ENCODE measurements at regions not wholly inside any gene's neighbourhood (a gene's known extent, or its start where the extent isn't known, plus 50 kb on each side); places are given as distances from the start of the nearest gene placed in this dataset.

DNA sequence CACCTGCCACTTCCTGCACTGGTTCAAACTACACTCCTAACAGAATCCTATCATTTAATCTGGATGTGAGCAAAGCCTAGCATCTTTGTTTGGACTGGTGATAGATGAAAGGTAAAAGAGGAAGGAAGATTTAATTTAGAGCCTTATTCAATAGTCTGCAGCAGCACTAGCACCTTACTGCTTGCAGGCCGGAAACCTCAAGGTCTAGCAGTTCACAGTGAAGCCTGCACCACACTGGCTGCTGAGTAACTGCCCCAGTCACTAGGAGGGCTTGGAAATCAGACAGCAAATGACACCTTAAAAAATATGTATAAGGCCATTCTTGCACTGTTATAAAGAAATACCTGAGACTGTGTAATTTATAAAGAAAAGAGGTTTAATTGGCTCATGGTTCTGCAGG lies 358.0 kb downstream of the DAD1 start:
- Histone ChIP-seq H3K4me3 (no peak overlapping the region), H3K27ac (no peak overlapping the region), H3K9me3 (peaks cover 3% of the 10 kb centered on the region; the same call in 1 of the 3 replicates), H3K4me2 (no peak overlapping the region), H3K4me1 (no peaks in the 10 kb centered on the region)
- TF ChIP-seq ZC3H11A (IDR thresholded peaks at IDR 0.05) (no peak), POLR2A (IDR thresholded peaks at IDR 0.05; ENCODE audit: low read length) (no peak), NFE2L2 (conservative IDR thresholded peaks at IDR 0.05; ENCODE audit: low read length) (no peak), CHD2 (IDR thresholded peaks at IDR 0.05; ENCODE audit: low read length, partially characterized antibody) (no peak), HEYL (CRISPR knock-in tag; IDR thresholded peaks at IDR 0.05) (no peak), KDM5A (IDR thresholded peaks at IDR 0.05) (no peak), NR3C1 (IDR thresholded peaks at IDR 0.05) (no peak)
- TF ChIP-seq, protein P1, sequence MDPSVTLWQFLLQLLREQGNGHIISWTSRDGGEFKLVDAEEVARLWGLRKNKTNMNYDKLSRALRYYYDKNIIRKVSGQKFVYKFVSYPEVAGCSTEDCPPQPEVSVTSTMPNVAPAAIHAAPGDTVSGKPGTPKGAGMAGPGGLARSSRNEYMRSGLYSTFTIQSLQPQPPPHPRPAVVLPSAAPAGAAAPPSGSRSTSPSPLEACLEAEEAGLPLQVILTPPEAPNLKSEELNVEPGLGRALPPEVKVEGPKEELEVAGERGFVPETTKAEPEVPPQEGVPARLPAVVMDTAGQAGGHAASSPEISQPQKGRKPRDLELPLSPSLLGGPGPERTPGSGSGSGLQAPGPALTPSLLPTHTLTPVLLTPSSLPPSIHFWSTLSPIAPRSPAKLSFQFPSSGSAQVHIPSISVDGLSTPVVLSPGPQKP (IDR thresholded peaks at IDR 0.05; ENCODE audit: low read depth, low read length), result no peak
- CTCF ChIA-PET, result no interaction called here
- DNase-seq (ENCODE audit: low read depth in 1 of 2, low spot score in 1 of 2), result no peak
- no peak for ATAC-seq
- 15% methylated on average over 1 of the region's 1 CpG for WGBS (ENCODE audit: missing lambda C conversion rate)
- FAIRE-seq, result no peak
- POLR2A ChIA-PET, result no interaction called here

DNA sequence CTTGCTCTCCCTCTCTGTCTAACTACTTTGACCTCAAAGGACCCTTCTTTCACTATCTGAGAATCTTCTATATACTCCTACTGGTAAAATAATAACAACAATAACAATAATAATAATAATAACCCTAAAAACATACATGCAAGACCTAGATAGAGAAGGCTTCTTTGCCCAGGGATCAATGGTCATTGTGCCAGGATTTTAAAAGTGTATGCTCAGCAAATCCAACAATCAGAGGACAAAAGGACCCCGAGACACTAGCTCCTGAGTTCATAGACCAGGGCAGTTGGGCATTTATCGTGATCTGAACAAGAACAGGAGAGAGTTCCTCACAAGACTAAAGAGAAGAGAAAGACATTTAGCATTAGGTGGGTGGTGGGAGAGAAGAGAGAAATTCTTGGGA lies 358.5 kb downstream of the DAD1 start:
- DNase-seq (ENCODE audit: low read depth in 1 of 2, low spot score in 1 of 2), result no peak
- no peak for ATAC-seq
- TF ChIP-seq SREBF2 (IDR thresholded peaks at IDR 0.05) (no peak), HEYL (CRISPR knock-in tag; IDR thresholded peaks at IDR 0.05) (no peak), JUN (IDR thresholded peaks at IDR 0.05) (no peak), HOXA7 (CRISPR knock-in tag; IDR thresholded peaks at IDR 0.05) (no peak)
- H3K27ac ChIP-seq, result no peak overlapping the region
- WGBS (ENCODE audit: missing lambda C conversion rate), result 2% methylated on average over 2 of the region's 2 CpGs
- no peak overlapping the region for H3K4me3 ChIP-seq
- no peaks in the 10 kb centered on the region for H3K4me1 ChIP-seq
- H3K9me3 ChIP-seq, result peaks cover 3% of the 10 kb centered on the region; the same call in 1 of the 3 replicates
- CTCF ChIA-PET, result no interaction called here
- POLR2A ChIA-PET, result no interaction called here
- FAIRE-seq, result no peak
- H3K4me2 ChIP-seq, result no peak overlapping the region

DNA sequence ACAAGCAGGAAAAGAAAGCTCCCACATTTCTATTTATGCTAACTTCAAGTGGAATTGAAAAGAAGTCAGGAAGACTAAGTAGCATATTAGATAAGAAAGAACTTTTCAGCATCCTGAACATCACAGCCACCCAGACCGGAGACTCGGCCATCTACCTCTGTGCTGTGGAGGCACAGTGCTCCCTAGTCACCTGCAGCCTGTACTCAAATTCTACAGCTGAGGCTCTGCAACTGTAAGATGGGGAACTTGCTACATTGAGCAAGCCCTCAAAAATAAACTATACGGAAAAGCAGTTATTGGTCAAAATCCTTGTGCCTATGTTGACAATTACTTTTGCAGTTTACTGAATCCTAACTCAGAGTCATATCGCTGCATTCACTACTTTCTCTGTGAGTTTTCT lies 361.9 kb downstream of the DAD1 start:
- Histone ChIP-seq H3K27ac (no peak overlapping the region), H3K4me3 (no peak overlapping the region), H3K4me1 (no peaks in the 10 kb centered on the region), H3K9me3 (no peaks in the 10 kb centered on the region), H3K4me2 (no peak overlapping the region)
- no peak for DNase-seq (ENCODE audit: low read depth in 1 of 2, low spot score in 1 of 2)
- no peak for TF ChIP-seq POLR2AphosphoS2 (conservative IDR thresholded peaks at IDR 0.05; ENCODE audit: low read length)
- POLR2A ChIA-PET, result no interaction called here
- no peak for ATAC-seq
- CTCF ChIA-PET, result interaction anchor here (1.0 to 1.9 kb wide), 5 partner anchors 61 to 148 kb away, joined by 3 to 4 read pairs (median 4); no protein-coding TSS in a partner anchor
- no peak for FAIRE-seq
- WGBS (ENCODE audit: missing lambda C conversion rate), result 50% methylated on average over 4 of the region's 4 CpGs

DNA sequence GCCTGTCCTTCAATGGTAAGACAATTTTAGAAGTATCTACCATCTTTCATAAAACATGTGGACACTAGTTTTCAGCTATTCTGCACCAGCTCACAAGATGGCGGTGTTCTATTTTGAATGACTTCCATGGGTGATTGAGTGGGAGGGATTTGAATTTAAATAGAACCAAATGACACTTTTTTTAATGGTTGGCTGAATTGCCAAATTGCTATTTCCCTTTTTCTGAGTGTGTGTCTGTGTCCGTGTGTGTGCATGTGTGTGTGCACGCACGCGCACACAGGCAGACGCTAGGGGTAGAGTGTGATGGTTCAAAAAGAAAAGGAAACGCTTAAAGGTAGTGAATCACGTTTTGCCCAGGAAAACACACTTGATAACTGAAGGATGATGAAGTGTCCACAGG lies 362.6 kb downstream of the DAD1 start:
- no peak for FAIRE-seq
- WGBS (ENCODE audit: missing lambda C conversion rate), result 75% methylated on average over 8 of the region's 8 CpGs
- DNase-seq (ENCODE audit: low read depth in 1 of 2, low spot score in 1 of 2), result peak in 1 of 2 experiments; percentile 19
- Histone ChIP-seq H3K9me3 (no peaks in the 10 kb centered on the region), H3K4me2 (no peak overlapping the region), H3K4me1 (no peaks in the 10 kb centered on the region), H3K27ac (no peak overlapping the region), H3K4me3 (no peak overlapping the region)
- TF ChIP-seq JUN (IDR thresholded peaks at IDR 0.05) (no peak), FOSL2 (IDR thresholded peaks at IDR 0.05) (no peak), FOSL2 (CRISPR knock-in tag; IDR thresholded peaks at IDR 0.05) (no peak), KDM1A (IDR thresholded peaks at IDR 0.05; ENCODE audit: low read depth) (no peak), RAD21 (conservative IDR thresholded peaks at IDR 0.05 in 1 of 2, IDR thresholded peaks at IDR 0.05 in 1 of 2) (peak in 1 of 2 experiments; percentile 27; a peak in 2 of 5 replicates), CHD2 (IDR thresholded peaks at IDR 0.05; ENCODE audit: low read length, partially characterized antibody) (no peak)
- TF ChIP-seq, protein P2, sequence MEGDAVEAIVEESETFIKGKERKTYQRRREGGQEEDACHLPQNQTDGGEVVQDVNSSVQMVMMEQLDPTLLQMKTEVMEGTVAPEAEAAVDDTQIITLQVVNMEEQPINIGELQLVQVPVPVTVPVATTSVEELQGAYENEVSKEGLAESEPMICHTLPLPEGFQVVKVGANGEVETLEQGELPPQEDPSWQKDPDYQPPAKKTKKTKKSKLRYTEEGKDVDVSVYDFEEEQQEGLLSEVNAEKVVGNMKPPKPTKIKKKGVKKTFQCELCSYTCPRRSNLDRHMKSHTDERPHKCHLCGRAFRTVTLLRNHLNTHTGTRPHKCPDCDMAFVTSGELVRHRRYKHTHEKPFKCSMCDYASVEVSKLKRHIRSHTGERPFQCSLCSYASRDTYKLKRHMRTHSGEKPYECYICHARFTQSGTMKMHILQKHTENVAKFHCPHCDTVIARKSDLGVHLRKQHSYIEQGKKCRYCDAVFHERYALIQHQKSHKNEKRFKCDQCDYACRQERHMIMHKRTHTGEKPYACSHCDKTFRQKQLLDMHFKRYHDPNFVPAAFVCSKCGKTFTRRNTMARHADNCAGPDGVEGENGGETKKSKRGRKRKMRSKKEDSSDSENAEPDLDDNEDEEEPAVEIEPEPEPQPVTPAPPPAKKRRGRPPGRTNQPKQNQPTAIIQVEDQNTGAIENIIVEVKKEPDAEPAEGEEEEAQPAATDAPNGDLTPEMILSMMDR (IDR thresholded peaks at IDR 0.05), result peak; percentile 11; the same call in 1 of the 3 replicates
- ChIA-PET POLR2A (no interaction called here), CTCF (interaction anchor here (0.6 to 1.9 kb wide), 6 partner anchors 8 to 231 kb away, joined by 3 to 5 read pairs (median 4); no protein-coding TSS in a partner anchor)
- no peak for ATAC-seq
